ENCODE measurements at regions not wholly inside any gene's neighbourhood (a gene's known extent, or its start where the extent isn't known, plus 50 kb on each side); places are given as distances from the start of the nearest gene placed in this dataset.

DNA sequence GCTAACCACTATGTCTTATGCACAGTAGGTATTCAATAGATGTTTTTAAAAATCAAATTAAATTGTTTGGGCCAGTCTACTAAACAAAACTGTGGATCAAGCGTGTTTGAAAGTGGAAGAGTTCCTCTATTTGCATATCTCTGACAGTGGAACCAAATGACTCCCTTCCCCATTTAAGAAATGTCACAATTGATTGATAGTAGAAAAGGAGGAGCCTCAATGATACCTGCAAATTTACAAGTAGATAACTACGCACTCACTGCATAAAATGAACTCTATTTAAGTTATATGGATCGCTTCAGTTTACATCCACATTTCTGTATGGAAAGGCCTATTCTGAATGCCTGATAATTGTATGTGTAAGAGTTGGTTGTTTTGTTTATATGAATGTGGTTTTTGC, 163.3 kb upstream of the MTPN start:
- no peak overlapping the region for H3K4me3 Mint-ChIP-seq
- no peaks in the 10 kb centered on the region for H3K36me3 Mint-ChIP-seq (ENCODE audit: low read depth)
- H3K4me1 Mint-ChIP-seq, result no peaks in the 10 kb centered on the region
- no peaks in the 10 kb centered on the region for H3K9me3 Mint-ChIP-seq
- TF ChIP-seq, protein P1, sequence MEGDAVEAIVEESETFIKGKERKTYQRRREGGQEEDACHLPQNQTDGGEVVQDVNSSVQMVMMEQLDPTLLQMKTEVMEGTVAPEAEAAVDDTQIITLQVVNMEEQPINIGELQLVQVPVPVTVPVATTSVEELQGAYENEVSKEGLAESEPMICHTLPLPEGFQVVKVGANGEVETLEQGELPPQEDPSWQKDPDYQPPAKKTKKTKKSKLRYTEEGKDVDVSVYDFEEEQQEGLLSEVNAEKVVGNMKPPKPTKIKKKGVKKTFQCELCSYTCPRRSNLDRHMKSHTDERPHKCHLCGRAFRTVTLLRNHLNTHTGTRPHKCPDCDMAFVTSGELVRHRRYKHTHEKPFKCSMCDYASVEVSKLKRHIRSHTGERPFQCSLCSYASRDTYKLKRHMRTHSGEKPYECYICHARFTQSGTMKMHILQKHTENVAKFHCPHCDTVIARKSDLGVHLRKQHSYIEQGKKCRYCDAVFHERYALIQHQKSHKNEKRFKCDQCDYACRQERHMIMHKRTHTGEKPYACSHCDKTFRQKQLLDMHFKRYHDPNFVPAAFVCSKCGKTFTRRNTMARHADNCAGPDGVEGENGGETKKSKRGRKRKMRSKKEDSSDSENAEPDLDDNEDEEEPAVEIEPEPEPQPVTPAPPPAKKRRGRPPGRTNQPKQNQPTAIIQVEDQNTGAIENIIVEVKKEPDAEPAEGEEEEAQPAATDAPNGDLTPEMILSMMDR (IDR thresholded peaks at IDR 0.05; ENCODE audit: unreplicated experiment in 3 of 3), result no peak
- no peaks in the 10 kb centered on the region for H3K27me3 Mint-ChIP-seq (ENCODE audit: low read depth)
- no peak overlapping the region for H3K27ac Mint-ChIP-seq

DNA sequence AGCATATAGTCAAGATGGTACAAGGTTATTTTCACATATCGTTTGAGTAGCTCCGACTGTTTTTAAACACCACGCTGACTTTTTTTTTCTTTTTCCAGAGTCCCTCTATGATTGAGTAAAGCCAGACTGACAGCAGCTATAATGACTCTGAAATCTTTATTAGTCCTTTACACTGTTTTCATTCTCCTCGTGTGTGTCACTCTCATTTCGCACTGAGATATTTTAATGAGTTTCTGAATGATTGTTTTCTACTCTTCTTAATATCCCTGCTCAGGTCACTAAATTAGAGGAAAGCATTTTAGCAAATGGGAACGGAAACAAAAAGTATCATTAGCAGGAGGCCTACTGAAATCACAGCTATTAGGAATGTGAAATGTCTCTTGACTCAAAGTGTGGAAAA, 162.3 kb upstream of the MTPN start:
- Mint-ChIP-seq H3K4me3 (no peak overlapping the region), H3K9me3 (no peaks in the 10 kb centered on the region), H3K4me1 (no peaks in the 10 kb centered on the region), H3K27ac (no peak overlapping the region), H3K27me3 (ENCODE audit: low read depth) (no peaks in the 10 kb centered on the region), H3K36me3 (ENCODE audit: low read depth) (no peaks in the 10 kb centered on the region)
- TF ChIP-seq, protein P1 (IDR thresholded peaks at IDR 0.05; ENCODE audit: unreplicated experiment in 3 of 3), result no peak

DNA sequence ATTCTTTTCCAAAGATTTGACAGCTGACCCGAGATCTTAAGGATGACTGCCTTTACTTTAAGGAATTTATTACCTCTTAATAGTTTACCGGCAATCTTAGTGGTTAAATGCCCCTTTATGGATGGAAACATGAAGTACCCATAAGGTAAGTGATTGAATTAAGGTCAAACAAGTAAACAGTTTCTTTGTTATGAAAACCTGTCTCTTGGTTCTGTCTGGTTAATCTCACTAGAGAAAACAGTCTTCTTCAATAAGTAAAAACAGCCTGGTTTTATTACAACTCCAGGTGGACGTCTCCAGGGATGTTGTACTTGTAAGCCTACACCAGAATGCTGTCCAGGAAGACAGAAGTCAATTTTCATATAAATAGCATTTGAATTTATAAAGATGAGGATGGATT, 161.8 kb upstream of the MTPN start:
- TF ChIP-seq, protein P1 (IDR thresholded peaks at IDR 0.05; ENCODE audit: unreplicated experiment in 3 of 3), result no peak
- no peak overlapping the region for H3K4me3 Mint-ChIP-seq

DNA sequence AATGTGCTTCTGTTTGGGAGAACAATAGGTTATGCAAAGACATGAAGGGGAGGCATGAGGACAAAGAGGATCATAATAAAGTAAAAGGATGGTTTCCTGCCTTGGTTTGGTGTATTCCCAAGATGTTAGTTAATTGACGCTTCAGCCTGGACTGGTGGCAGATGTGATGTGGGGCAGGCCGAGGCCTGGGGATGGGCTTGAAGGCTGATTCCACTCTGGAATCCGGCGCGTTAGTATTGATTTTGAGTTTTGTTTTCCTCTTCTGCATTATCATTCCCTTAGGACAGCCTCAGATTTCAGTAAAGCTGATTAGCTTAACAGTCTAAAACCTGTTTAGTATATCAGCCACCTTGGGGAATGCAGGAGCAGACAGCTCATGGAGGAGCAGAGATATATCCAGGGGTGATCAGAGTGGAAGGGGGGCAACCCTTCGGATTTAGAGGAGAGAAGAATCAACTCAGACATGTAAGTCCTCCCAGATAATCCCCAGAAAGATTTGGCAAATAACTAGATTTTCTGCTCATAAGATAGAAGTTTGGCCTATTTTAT, 159.8 kb upstream of the MTPN start:
- peaks cover 12% of the 10 kb centered on the region for H3K4me1 Mint-ChIP-seq
- TF ChIP-seq, protein P1 (IDR thresholded peaks at IDR 0.05; ENCODE audit: unreplicated experiment in 3 of 3), result no peak
- peaks cover 2% of the 10 kb centered on the region for H3K9me3 Mint-ChIP-seq
- no peaks in the 10 kb centered on the region for H3K36me3 Mint-ChIP-seq (ENCODE audit: low read depth)
- H3K27ac Mint-ChIP-seq, result no peak overlapping the region
- no peak overlapping the region for H3K4me3 Mint-ChIP-seq
- H3K27me3 Mint-ChIP-seq (ENCODE audit: low read depth), result peaks cover 4% of the 10 kb centered on the region

More for the DNA sequence above, 161.8 kb upstream of the MTPN start:
- H3K27me3 Mint-ChIP-seq (ENCODE audit: low read depth), result peaks cover 1% of the 10 kb centered on the region
- no peaks in the 10 kb centered on the region for H3K9me3 Mint-ChIP-seq
- H3K27ac Mint-ChIP-seq, result no peak overlapping the region
- peaks cover 2% of the 10 kb centered on the region for H3K4me1 Mint-ChIP-seq
- no peaks in the 10 kb centered on the region for H3K36me3 Mint-ChIP-seq (ENCODE audit: low read depth)

DNA sequence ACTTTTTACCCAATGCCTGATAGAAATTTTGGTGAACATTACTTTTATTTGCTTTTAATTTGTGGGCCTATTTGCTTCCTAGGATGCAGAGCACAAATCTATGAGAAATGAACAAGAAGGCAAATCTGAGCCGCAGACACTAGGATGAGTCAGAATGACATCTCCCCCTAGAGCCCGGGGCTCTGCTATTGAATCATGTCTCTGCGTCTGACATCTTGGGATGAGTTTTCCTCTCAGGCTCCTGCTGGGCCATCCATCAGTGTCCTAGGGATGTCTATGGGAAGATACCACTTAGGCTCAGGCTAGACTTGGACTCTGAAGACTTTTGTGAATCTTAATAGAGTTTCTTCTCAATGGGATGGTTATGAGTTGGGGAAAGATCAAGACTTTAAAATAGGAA, 157.3 kb upstream of the MTPN start:
- peaks cover 12% of the 10 kb centered on the region for H3K4me1 Mint-ChIP-seq
- TF ChIP-seq, protein P1 (IDR thresholded peaks at IDR 0.05; ENCODE audit: unreplicated experiment in 3 of 3), result no peak
- no peak overlapping the region for H3K27ac Mint-ChIP-seq
- no peak overlapping the region for H3K4me3 Mint-ChIP-seq
- H3K27me3 Mint-ChIP-seq (ENCODE audit: low read depth), result peaks cover 4% of the 10 kb centered on the region
- no peaks in the 10 kb centered on the region for H3K36me3 Mint-ChIP-seq (ENCODE audit: low read depth)
- H3K9me3 Mint-ChIP-seq, result peaks cover 2% of the 10 kb centered on the region

DNA sequence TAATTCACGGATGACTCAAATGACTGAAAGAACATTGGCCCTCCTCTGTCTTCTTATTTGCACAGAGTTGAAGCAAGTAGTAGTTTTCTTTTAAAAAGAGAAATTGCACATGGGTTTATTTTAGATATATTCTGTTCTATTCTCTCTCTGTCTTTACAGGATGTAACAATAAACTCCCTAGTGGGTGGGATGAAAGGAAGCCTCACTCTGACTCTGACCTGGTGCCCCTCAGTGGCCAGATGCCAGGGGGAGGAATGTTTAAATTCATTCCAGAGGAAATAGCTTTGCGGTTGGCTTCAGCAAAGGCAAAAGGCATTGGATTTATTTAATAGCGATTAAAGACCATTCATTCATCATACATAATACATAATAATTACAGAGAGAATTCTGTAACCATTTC, 156.4 kb upstream of the MTPN start:
- H3K27ac Mint-ChIP-seq, result peak overlapping the region; percentile 47 to 86 (median 64)
- H3K27me3 Mint-ChIP-seq (ENCODE audit: low read depth), result peaks cover 4% of the 10 kb centered on the region
- no peaks in the 10 kb centered on the region for H3K36me3 Mint-ChIP-seq (ENCODE audit: low read depth)
- H3K4me1 Mint-ChIP-seq, result peaks cover 12% of the 10 kb centered on the region
- H3K9me3 Mint-ChIP-seq, result peaks cover 2% of the 10 kb centered on the region
- TF ChIP-seq, protein P1 (IDR thresholded peaks at IDR 0.05; ENCODE audit: unreplicated experiment in 3 of 3), result no peak
- no peak overlapping the region for H3K4me3 Mint-ChIP-seq

Data from nephron (organoid).